GM10266 (cell line): ENCODE measurements at regions not wholly inside any gene's neighbourhood (a gene's known extent, or its start where the extent isn't known, plus 50 kb on each side); places are given as distances from the start of the nearest gene placed in this dataset.

Experiments used
- DNase-seq: peaks from one replicate; pipeline ENCODE4 v3.0.0; 2012; ENCODE audit errors: extremely low spot score
- TF ChIP-seq, protein P1 (sequence below): IDR thresholded peaks from 2 replicates; pipeline ENCODE4 v1.5.1; 2012; ENCODE audit warnings: mild to moderate bottlenecking, low read depth; ENCODE audit not compliant: control insufficient read depth, insufficient read depth; ENCODE audit errors: missing control alignments

DNA sequence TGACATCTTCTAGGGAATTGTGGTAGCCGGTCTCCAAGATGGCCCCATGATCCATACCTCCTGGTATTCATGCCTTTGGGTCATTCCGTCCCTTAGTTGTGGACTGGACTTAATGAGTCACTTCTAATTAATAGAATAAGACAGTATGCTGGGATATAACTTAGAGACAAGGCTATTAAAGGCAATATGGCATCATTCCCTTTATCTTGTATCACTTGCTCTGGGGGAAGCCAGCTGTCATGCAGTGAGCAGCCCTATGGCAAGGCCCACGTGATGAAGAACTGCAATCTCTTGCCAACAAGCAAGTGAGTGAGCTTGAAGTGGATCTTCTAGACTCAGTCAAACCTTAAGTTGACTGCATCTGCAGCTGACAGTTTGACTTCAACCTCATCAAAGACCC lies 97.8 kb upstream of the MED13 start:
- no peak for DNase-seq
- TF ChIP-seq, protein P1, sequence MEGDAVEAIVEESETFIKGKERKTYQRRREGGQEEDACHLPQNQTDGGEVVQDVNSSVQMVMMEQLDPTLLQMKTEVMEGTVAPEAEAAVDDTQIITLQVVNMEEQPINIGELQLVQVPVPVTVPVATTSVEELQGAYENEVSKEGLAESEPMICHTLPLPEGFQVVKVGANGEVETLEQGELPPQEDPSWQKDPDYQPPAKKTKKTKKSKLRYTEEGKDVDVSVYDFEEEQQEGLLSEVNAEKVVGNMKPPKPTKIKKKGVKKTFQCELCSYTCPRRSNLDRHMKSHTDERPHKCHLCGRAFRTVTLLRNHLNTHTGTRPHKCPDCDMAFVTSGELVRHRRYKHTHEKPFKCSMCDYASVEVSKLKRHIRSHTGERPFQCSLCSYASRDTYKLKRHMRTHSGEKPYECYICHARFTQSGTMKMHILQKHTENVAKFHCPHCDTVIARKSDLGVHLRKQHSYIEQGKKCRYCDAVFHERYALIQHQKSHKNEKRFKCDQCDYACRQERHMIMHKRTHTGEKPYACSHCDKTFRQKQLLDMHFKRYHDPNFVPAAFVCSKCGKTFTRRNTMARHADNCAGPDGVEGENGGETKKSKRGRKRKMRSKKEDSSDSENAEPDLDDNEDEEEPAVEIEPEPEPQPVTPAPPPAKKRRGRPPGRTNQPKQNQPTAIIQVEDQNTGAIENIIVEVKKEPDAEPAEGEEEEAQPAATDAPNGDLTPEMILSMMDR = no peak

DNA sequence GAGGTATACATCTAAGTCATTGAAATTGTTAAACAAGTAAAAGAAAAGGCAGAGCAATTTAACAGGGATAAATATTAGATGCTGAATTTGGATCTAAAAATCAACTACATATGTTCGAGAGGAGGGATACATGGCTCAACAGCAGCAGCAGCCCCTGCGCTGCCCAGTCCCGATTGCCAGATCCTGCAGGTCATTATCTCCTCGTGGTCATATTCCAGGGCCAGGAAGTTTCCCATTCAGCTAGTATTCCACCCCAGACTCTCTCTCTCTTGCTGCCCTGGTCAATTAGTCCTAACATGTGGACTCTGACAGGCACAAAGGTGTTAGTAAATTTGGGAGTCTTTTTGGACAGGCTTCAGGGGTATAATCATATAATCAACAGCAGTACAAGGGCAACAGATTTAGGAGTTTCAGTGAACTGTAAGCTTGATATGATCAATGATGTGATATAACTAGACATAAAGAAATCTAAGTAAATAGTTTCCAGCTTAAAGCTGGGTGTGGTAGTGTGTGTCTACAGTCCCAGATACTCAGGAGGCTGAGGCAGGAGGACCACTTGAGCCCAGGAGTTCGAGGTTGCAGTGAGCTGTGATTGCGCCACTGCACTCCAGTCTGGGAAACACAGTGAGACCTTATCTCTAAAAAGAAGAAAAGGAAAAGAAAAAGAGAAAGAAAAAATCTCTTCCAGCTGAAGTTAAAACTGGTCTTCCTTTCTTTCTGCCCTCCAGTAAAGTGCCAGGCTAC lies 96.5 kb upstream of the MED13 start:
- TF ChIP-seq, protein P1 = no peak
- no peak for DNase-seq

- DNase-seq = no peak
- TF ChIP-seq, protein P1 = no peak
Observed at GRCh38 chr17:62160816-62161215, 95.7 kb upstream of the MED13 start.

DNA sequence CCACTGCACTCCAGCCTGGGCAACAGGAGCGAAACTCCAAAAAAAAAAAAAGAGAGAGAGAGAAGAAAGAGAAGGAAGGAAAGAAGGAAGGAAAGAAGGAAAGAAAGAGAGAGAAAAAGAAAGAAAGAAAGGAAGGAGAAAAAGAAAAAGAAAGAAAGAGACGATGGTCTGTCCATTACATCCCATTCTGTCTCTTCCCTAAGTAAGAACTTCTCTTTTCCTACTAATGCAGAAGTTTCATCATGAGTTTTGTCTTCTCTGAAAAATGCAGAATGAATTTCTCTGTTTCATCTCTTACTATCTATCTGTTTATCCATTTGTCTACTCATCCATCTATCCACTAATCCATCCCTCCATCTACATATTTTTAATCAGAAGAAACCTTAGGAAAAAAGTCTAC lies 94.9 kb upstream of the MED13 start:
- TF ChIP-seq, protein P1 = no peak
- no peak for DNase-seq

DNA sequence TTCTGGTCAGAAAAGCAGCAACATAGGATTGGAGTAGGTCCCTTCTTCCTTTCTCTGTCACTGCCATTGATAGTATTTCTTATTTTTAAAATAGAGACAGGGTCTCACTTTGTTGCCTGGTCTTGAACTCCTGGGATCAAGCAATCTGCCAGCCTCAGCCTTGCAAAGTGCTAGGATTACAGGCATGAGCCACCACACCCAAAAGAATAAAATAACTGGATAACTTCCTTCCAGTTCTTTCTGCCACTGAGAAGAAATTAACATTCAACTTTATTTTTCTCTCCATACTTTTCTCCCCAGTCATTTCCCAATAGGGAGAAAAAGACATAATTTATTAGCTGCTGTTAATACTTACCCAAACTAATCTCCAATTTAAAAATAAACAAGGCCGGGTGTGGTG lies 91.9 kb upstream of the MED13 start:
- no peak for DNase-seq
- TF ChIP-seq, protein P1 = no peak

DNA sequence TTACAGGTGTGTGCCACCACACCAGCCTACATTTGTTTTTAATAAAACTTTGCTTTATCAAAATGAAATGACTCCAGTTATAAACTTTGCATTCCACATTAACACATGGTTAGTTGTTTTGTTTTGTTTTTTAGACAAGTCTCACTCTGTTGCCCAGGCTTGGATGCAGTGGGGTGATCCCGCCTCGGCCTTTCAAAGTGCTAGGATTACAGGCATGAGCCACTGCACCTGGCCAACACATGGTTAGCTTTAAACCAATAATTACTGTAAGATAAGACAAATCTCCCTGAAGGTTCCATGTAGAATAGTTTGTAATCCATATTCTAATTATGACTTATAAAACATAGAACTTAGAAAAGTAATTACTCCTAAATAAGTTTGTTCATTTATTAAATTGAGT lies 89.8 kb upstream of the MED13 start:
- TF ChIP-seq, protein P1 = no peak

DNA sequence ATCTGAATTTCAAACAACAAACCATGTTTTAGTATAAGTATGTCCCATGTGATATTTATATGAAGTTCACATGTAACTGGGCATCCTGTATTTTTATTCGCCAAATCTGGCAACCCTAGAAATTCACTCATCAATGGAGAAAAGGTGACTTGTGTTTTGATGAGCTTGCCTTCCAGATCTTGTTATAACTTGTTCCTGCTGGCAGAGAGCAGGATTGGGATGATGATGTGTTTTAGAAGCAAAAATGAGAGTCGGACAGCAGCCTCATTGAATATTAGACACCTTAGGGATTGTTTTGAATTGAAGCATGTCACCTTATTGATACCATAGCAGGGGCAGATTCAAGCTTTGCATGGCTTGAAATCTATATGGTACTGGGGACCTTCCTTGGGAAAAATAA lies 85.4 kb upstream of the MED13 start:
- TF ChIP-seq, protein P1 = no peak
- no peak for DNase-seq

More for the DNA sequence above, 89.8 kb upstream of the MED13 start:
- DNase-seq = no peak
